ENCODE measurements at regions not wholly inside any gene's neighbourhood (a gene's known extent, or its start where the extent isn't known, plus 50 kb on each side); places are given as distances from the start of the nearest gene placed in this dataset.

GRCh38 chr1:230010603-230011332 lies 56.3 kb upstream of the GALNT2 start:
- TF ChIP-seq CTCF (optimal IDR thresholded peaks at IDR 0.05 in 1 of 3, IDR thresholded peaks at IDR 0.05 in 1 of 3, conservative IDR thresholded peaks at IDR 0.05 in 1 of 3; ENCODE audit: extremely low read depth in 1 of 3, insufficient read depth in 2 of 3, low read length in 3 of 3) (no peak), EZH2 (IDR thresholded peaks at IDR 0.05; ENCODE audit: low read length) (no peak)
- dilution Hi-C loops (cut with MboI; ENCODE audit: extremely low pct_ligation_motif_present, low sequenced_read_pairs): no loop called here
- no peaks in the 10 kb centered on the region for H3K79me2 ChIP-seq (ENCODE audit: control insufficient read depth, insufficient read depth, low read length)
- no peak overlapping the region for H3K4me2 ChIP-seq (ENCODE audit: control insufficient read depth, extremely low read depth, insufficient read depth, low read depth, low read length)
- no peaks in the 10 kb centered on the region for H3K36me3 ChIP-seq (ENCODE audit: control insufficient read depth in 2 of 2, extremely low read depth in 1 of 2, insufficient read depth in 2 of 2, low read length in 2 of 2)
- no peak overlapping the region for H3K9ac ChIP-seq (ENCODE audit: control insufficient read depth, extremely low read depth, insufficient read depth, low read length)
- peaks cover 11% of the 10 kb centered on the region for H3K27me3 ChIP-seq (ENCODE audit: control insufficient read depth, extremely low read depth, insufficient read depth, low read length)
- H3K4me3 ChIP-seq (ENCODE audit: control insufficient read depth in 2 of 3, extremely low read depth in 1 of 3, insufficient read depth in 2 of 3, low read depth in 1 of 3, low read length in 3 of 3): no peak overlapping the region
- FAIRE-seq: no peak
- no peak overlapping the region for H2AFZ ChIP-seq (ENCODE audit: control insufficient read depth, low read length)
- no peak overlapping the region for H3K27ac ChIP-seq (ENCODE audit: control insufficient read depth, insufficient read depth, low read length)
- H3K4me1 ChIP-seq (ENCODE audit: control insufficient read depth, extremely low read depth, insufficient read depth, low read length): no peaks in the 10 kb centered on the region
- no peaks in the 10 kb centered on the region for H3K9me1 ChIP-seq (ENCODE audit: control insufficient read depth, extremely low read depth, insufficient read depth, low read length)
- H3K9me3 ChIP-seq (ENCODE audit: control insufficient read depth, low read depth, low read length): no peaks in the 10 kb centered on the region
- DNase-seq (ENCODE audit: low read depth, low spot score): no peak
- no peaks in the 10 kb centered on the region for H4K20me1 ChIP-seq (ENCODE audit: control insufficient read depth, extremely low read depth, insufficient read depth, low read length)

- no peak overlapping the region for H3K9ac ChIP-seq (ENCODE audit: control insufficient read depth, extremely low read depth, insufficient read depth, low read length)
- H3K9me1 ChIP-seq (ENCODE audit: control insufficient read depth, extremely low read depth, insufficient read depth, low read length): no peaks in the 10 kb centered on the region
- H4K20me1 ChIP-seq (ENCODE audit: control insufficient read depth, extremely low read depth, insufficient read depth, low read length): no peaks in the 10 kb centered on the region
- DNase-seq (ENCODE audit: low read depth, low spot score) (no peak), FAIRE-seq (no peak)
- H2AFZ ChIP-seq (ENCODE audit: control insufficient read depth, low read length): no peak overlapping the region
- no peaks in the 10 kb centered on the region for H3K79me2 ChIP-seq (ENCODE audit: control insufficient read depth, insufficient read depth, low read length)
- H3K27me3 ChIP-seq (ENCODE audit: control insufficient read depth, extremely low read depth, insufficient read depth, low read length): peaks cover 3% of the 10 kb centered on the region
- H3K36me3 ChIP-seq (ENCODE audit: control insufficient read depth in 2 of 2, extremely low read depth in 1 of 2, insufficient read depth in 2 of 2, low read length in 2 of 2): no peaks in the 10 kb centered on the region
- no peak for TF ChIP-seq EZH2 (IDR thresholded peaks at IDR 0.05; ENCODE audit: low read length)
- TF ChIP-seq CTCF (optimal IDR thresholded peaks at IDR 0.05 in 1 of 3, IDR thresholded peaks at IDR 0.05 in 1 of 3, conservative IDR thresholded peaks at IDR 0.05 in 1 of 3; ENCODE audit: extremely low read depth in 1 of 3, insufficient read depth in 2 of 3, low read length in 3 of 3): no peak
- no peak overlapping the region for H3K4me3 ChIP-seq (ENCODE audit: control insufficient read depth in 2 of 3, extremely low read depth in 1 of 3, insufficient read depth in 2 of 3, low read depth in 1 of 3, low read length in 3 of 3)
- H3K4me1 ChIP-seq (ENCODE audit: control insufficient read depth, extremely low read depth, insufficient read depth, low read length): no peaks in the 10 kb centered on the region
- no peaks in the 10 kb centered on the region for H3K9me3 ChIP-seq (ENCODE audit: control insufficient read depth, low read depth, low read length)
- H3K4me2 ChIP-seq (ENCODE audit: control insufficient read depth, extremely low read depth, insufficient read depth, low read depth, low read length): no peak overlapping the region
- no peak overlapping the region for H3K27ac ChIP-seq (ENCODE audit: control insufficient read depth, insufficient read depth, low read length)
- dilution Hi-C loops (cut with MboI; ENCODE audit: extremely low pct_ligation_motif_present, low sequenced_read_pairs): no loop called here
These were observed 55.5 kb upstream of the GALNT2 start for GRCh38 chr1:230011333-230012092.

Measured in keratinocyte (primary cell).